ENCODE measurements at regions not wholly inside any gene's neighbourhood (a gene's known extent, or its start where the extent isn't known, plus 50 kb on each side); places are given as distances from the start of the nearest gene placed in this dataset.

- CTCF ChIA-PET (ENCODE audit: low intra/inter-chr PET ratio, low total read pairs), result no interaction called here
Observed at GRCh38 chr2:57669570-57669969, 377.0 kb upstream of the VRK2 start.

More at GRCh38 chr2:57669570-57669969, 377.0 kb upstream of the VRK2 start:
- no peaks in the 10 kb centered on the region for H4K20me1 ChIP-seq (ENCODE audit: insufficient read depth, low read length)
- intact Hi-C loops (cut with micrococcal nuclease; ENCODE audit: unreplicated experiment), result no loop called here
- no peak overlapping the region for H3K4me3 ChIP-seq (replicated peaks in 1 of 3; ENCODE audit: insufficient read depth in 1 of 3, low read depth in 2 of 3, low read length in 3 of 3)
- TF ChIP-seq, protein P1, sequence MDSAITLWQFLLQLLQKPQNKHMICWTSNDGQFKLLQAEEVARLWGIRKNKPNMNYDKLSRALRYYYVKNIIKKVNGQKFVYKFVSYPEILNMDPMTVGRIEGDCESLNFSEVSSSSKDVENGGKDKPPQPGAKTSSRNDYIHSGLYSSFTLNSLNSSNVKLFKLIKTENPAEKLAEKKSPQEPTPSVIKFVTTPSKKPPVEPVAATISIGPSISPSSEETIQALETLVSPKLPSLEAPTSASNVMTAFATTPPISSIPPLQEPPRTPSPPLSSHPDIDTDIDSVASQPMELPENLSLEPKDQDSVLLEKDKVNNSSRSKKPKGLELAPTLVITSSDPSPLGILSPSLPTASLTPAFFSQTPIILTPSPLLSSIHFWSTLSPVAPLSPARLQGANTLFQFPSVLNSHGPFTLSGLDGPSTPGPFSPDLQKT (CRISPR knock-in tag; IDR thresholded peaks at IDR 0.05; ENCODE audit: borderline replicate concordance), result no peak
- TF ChIP-seq EEA1 (CRISPR knock-in tag; IDR thresholded peaks at IDR 0.05; ENCODE audit: borderline replicate concordance) (no peak), ZNF7 (CRISPR knock-in tag; IDR thresholded peaks at IDR 0.05) (no peak), GPN1 (CRISPR knock-in tag; IDR thresholded peaks at IDR 0.05; ENCODE audit: borderline replicate concordance) (no peak), ZNF556 (CRISPR knock-in tag; IDR thresholded peaks at IDR 0.05; ENCODE audit: borderline replicate concordance) (no peak), HMGXB3 (CRISPR knock-in tag; IDR thresholded peaks at IDR 0.05; ENCODE audit: borderline replicate concordance) (no peak), ZKSCAN8 (CRISPR knock-in tag; IDR thresholded peaks at IDR 0.05; ENCODE audit: borderline replicate concordance) (no peak), SSRP1 (CRISPR knock-in tag; IDR thresholded peaks at IDR 0.05) (no peak), TSC22D2 (CRISPR knock-in tag; IDR thresholded peaks at IDR 0.05; ENCODE audit: borderline replicate concordance) (no peak)
- TF ChIP-seq, protein P2, sequence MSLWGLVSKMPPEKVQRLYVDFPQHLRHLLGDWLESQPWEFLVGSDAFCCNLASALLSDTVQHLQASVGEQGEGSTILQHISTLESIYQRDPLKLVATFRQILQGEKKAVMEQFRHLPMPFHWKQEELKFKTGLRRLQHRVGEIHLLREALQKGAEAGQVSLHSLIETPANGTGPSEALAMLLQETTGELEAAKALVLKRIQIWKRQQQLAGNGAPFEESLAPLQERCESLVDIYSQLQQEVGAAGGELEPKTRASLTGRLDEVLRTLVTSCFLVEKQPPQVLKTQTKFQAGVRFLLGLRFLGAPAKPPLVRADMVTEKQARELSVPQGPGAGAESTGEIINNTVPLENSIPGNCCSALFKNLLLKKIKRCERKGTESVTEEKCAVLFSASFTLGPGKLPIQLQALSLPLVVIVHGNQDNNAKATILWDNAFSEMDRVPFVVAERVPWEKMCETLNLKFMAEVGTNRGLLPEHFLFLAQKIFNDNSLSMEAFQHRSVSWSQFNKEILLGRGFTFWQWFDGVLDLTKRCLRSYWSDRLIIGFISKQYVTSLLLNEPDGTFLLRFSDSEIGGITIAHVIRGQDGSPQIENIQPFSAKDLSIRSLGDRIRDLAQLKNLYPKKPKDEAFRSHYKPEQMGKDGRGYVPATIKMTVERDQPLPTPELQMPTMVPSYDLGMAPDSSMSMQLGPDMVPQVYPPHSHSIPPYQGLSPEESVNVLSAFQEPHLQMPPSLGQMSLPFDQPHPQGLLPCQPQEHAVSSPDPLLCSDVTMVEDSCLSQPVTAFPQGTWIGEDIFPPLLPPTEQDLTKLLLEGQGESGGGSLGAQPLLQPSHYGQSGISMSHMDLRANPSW (CRISPR knock-in tag; IDR thresholded peaks at IDR 0.05; ENCODE audit: borderline replicate concordance), result no peak
- no peak for FAIRE-seq
- no peak overlapping the region for H2AFZ ChIP-seq (ENCODE audit: low read length)
- no peaks in the 10 kb centered on the region for H3K9me3 ChIP-seq (ENCODE audit: low read length)
- no peaks in the 10 kb centered on the region for H3K36me3 ChIP-seq (replicated peaks in 1 of 2; ENCODE audit: control insufficient read depth in 1 of 2, insufficient read depth in 2 of 2, low read length in 2 of 2)
- WGBS (ENCODE audit: low lambda C conversion rate), result 21% methylated on average over 1 of the region's 1 CpG
- ATAC-seq, result no peak
- H3K4me2 ChIP-seq (ENCODE audit: low read depth, low read length), result no peak overlapping the region
- in situ Hi-C loops (cut with HindIII; ENCODE audit: extremely low pct_ligation_motif_present, low pct_unique_long_range_greater_than_20kb), result no loop called here
- no peaks in the 10 kb centered on the region for H3K4me1 ChIP-seq (ENCODE audit: insufficient read depth, low read length)
- no peak overlapping the region for H3K27ac ChIP-seq (ENCODE audit: extremely low read length, insufficient read depth, low read length)
- no peak overlapping the region for H3K9ac ChIP-seq (ENCODE audit: insufficient read depth, low read depth, low read length)
- no TSS peak for BruUV-seq (replicated peaks)
- no peaks in the 10 kb centered on the region for H3K27me3 ChIP-seq (ENCODE audit: control insufficient read depth in 1 of 2, insufficient read depth in 2 of 2, low read length in 2 of 2)
- POLR2A ChIA-PET, result no interaction called here
- no peaks in the 10 kb centered on the region for H3K79me2 ChIP-seq (ENCODE audit: insufficient read depth, low read length)
- DNase-seq (ENCODE audit: low spot score), result no peak
